ENCODE measurements at regions not wholly inside any gene's neighbourhood (a gene's known extent, or its start where the extent isn't known, plus 50 kb on each side); places are given as distances from the start of the nearest gene placed in this dataset.
"Not testable (repeated sequence)": the region's sequence is repeated elsewhere in the genome, so short reads cannot be mapped to it uniquely, and the experiment has no call there.

DNA sequence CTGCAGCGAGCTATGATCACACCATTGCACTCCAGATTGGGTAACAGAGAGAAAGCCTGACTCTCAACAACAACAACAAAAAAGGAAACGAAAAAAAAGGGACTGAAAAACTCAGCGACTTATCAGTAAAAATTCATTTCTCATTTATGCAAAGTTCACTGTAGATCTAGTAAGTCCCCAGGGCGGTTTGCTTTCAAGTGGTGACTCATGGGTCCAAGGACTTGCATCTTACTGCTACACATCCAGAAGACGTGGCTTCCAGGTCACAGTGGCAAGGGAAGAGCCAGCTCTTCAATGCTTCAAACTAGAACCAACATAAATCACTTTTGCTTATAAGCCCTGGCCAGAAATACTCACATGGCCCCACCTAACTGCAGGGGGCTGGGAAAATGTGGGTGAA, 178.3 kb upstream of the AUTS2 start:
- DNase-seq (ENCODE audit: low read depth in 2 of 2) = no peak

GRCh38 chr7:69422574-69422985, 175.7 kb upstream of the AUTS2 start:
- DNase-seq (ENCODE audit: low read depth in 2 of 2) = no peak

DNA sequence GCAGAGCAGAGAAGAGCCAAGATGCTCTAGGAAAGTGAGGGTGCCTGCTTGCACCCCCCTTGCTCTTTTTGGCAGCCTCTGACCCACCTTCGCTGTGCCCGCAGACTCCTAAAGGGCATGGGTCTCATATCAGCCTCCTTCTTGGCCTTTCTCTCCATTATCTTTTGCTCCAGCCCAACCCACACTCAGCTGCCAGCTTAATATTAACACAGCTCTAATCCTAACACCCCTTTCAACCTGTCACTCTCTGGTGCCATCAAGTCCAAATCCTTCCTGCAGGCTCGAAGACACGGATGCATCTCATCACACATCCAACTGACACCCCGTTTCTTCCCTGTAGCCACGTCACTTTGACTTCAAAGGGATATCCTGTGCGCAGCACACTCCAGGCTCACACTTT, 171.6 kb upstream of the AUTS2 start:
- DNase-seq (ENCODE audit: low read depth in 2 of 2) = no peak

GRCh38 chr7:69428089-69428488, 170.2 kb upstream of the AUTS2 start:
- no peak for DNase-seq (ENCODE audit: low read depth in 2 of 2)

- no peak for DNase-seq (ENCODE audit: low read depth in 2 of 2)
Measured at GRCh38 chr7:69429911-69430383, 168.3 kb upstream of the AUTS2 start.

GRCh38 chr7:69430384-69431021, 167.8 kb upstream of the AUTS2 start:
- DNase-seq (ENCODE audit: low read depth in 2 of 2) = no peak

DNA sequence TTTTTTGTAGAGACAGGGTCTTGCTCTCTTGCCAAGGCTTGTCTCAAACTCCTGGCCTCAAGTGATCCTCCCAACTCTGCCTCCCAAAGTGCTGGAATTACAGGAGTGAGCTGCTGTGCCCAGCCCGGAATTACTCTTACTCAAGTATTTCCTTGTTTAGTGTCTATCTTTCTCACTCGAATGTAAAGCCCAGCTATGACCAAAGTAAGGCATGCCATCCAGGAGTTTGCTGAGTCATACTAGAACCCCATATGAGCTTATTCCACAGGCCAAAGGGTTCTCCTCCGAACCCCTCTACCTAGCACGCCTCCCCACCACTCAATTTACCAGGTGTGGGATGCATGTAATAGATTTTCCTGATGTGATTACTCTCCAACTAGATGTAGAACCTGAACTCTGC, 166.6 kb upstream of the AUTS2 start:
- no peak for DNase-seq (ENCODE audit: low read depth in 2 of 2)

- DNase-seq (ENCODE audit: low read depth in 2 of 2) = not testable (repeated sequence)
Measured at GRCh38 chr7:69432276-69432675, 166.0 kb upstream of the AUTS2 start.

DNA sequence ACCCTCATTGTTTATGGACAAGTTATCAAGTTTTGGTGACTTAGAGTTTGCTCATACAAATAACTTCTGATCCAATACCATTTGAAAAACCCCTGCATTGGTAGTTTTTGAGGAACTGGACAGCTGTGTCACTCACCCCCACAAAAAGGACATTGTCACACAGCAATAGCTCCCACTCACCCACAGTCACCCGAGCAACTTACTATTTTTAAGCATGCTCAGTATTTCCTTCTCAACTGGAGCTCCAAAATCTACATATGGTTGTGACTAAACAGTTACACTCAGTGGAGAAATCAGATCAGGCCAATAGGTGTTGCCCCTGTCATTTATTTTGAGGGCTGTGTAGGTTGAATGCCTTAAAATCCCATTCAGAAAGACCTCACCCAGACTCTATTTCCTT, 165.2 kb upstream of the AUTS2 start:
- no peak for DNase-seq (ENCODE audit: low read depth in 2 of 2)

DNA sequence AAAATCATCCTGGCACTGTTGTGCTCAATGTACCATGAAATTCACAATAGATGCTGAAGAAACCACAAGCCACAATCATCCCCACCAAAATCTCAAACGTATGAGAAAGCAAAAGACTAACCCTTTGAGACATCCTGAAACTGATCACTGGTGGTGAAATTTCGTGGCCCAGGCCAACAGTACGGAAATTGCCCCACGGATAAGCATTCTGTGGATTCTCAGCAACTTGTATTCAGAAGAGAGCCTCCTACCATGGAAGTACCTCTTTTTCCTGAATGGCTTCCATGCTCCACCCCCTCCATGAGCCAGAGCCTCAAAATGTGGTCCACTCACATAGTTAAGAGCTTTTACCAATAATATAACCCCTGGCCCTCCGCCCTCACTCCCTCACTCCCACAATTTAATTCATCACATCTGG, 163.9 kb upstream of the AUTS2 start:
- no peak for DNase-seq (ENCODE audit: low read depth in 2 of 2)

DNA sequence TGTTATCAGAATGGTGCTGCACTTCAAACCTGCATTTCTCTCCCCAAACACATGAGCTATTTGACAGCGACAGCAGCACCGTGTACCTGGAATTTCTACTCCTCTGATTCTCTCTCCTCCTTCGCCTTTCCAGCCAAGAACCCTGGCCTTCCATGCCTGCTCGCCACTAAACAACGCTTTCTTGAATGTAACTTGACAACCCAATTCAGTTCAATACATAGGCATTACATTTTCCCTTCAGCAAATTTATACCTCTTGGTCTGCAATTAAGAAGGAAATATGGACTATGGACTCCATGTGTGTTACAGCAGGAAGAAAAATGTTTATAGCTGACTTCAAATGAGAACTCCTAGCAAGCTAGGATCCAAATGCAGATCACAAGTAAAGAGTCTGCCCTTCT, 162.6 kb upstream of the AUTS2 start:
- no peak for DNase-seq (ENCODE audit: low read depth in 2 of 2)

DNA sequence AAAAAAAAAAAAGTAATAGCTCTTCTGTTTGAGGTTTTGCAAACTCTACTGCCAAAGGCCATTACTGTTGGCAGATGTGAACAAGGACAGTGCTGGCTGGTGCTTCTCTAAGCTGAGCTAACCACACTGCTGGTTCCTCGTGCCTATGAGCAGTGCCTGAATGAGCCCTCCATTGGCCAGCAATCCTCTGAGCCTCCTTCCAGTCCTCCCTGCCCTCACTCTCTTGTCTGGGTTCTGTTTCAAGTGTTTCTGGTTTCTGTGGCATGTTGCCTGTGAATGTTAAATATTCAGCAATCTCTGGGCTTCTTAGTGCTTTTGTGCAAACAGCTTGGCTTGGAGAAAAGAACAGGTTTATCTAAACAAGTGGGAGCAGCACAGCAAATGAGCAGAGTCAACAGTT, 161.3 kb upstream of the AUTS2 start:
- no peak for DNase-seq (ENCODE audit: low read depth in 2 of 2)

GRCh38 chr7:69438584-69439412, 159.5 kb upstream of the AUTS2 start:
- no peak for DNase-seq (ENCODE audit: low read depth in 2 of 2)

GRCh38 chr7:69439636-69440325, 158.5 kb upstream of the AUTS2 start:
- DNase-seq (ENCODE audit: low read depth in 2 of 2) = no peak

DNA sequence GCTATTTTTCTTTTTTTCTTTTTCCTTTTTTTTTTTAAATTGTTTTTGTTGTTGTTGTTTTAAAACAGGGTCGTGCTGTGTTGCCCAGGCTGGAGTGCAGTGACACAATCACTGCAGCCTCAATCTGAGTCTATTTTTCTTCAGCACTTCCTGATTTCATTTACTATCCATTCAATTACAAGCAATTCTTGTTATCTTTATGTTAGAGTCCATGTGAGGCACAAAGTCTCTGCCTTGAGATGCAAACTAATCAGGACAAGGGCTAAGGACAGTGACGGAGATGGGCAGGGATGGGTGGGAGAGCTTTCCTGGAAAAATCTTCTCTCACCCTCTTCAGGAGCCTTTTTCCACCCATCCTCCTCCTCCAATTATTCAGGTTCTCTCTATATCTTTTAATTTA, 157.3 kb upstream of the AUTS2 start:
- DNase-seq (ENCODE audit: low read depth in 2 of 2) = no peak

DNA sequence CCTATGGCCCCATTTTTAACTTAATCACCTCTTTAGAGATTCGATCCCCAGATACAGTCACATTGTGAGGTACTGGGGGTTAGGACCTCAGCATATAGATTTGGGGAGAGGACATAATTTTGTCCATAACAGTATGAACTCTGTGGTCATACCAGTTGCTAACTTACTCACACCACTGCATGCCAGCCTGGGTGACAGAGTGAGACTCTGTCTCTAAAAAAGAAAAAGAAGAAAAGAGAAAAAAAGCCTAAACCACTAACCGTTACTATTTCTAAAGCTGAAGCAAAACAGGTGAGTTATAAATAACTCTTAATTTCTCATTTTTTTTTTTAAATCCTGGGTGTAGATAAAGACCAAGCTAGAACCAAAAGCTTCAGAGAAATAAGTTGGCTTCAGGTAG, 155.1 kb upstream of the AUTS2 start:
- no peak for DNase-seq (ENCODE audit: low read depth in 2 of 2)

DNA sequence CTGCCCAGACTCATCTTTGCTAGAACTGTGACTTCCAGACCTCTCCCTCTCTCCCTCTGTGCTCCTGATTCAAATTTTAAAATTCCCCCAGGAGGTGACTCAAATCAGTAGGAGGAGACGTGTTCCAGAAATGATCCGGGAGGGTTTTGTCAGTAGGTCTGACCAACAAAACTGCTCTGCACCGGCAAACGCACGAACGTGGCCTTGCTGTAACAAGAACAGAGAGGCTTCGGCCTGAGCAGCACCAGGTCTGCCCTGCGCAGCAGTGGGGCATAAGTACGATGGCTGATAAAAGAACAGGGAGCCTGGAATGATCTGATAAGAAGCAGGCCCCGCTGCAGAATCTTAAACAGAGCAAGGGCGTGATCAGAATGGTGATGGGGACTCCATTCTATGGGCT, 152.7 kb upstream of the AUTS2 start:
- DNase-seq (ENCODE audit: low read depth in 2 of 2) = no peak

DNA sequence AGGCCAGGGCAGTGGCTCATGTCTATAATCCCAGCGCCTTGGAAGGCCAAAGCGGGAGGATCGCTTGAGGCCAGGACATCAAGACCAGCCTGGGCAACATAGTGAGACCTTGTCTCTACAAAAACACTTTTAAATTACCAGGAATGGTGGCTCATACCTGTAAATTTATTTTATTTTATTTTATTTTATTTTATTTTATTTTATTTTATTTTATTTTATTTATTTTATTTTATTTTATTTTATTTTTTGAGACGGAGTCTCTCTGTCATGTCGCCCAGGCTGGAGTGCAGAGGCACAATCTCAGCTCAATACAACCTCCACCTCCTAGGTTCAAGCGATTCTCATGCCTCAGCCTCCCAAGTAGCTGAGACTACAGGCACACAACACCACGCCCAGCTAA, 152.1 kb upstream of the AUTS2 start:
- not testable (repeated sequence) for DNase-seq (ENCODE audit: low read depth in 2 of 2)

- no peak for DNase-seq (ENCODE audit: low read depth in 2 of 2)
Measured at GRCh38 chr7:69448071-69448470, 150.2 kb upstream of the AUTS2 start.

DNA sequence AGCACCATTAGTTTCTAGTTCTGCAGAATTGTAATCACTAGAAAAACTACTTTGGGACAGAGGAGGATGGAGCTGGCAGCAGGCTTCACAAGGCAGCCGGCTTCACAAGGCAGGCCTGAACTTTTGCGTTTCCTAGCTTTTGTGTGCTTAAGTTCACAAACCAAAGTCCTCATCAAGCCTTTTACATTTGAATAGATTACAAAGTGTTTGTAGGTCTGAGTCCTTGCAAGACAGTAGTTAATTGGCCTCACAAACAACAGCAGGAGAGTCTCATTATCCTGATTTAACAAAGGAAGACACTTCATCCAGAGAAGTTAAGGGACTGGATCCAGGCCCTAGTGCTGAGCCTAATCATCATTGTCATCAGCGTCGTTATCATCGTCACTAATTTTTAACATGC, 147.8 kb upstream of the AUTS2 start:
- DNase-seq (ENCODE audit: low read depth in 2 of 2) = no peak

DNA sequence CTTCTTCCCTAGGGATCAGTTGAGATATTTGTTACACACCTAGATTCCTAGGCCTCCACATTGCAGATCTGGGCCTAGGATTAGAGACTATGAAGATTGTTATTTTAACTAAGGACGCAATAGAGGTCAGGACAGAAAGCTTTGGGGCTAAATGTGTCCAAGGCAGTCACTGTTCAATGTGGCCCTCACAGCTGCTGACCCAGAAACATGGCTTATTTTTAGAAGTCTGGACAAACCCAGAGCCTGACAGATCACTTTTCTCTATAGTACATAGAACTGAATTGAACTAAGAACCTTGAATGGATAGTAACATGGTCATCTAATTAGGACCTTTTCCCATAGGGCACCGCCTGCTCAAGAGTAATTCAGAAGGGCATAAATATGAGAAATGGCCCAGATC, 146.6 kb upstream of the AUTS2 start:
- DNase-seq (ENCODE audit: low read depth in 2 of 2) = no peak

DNA sequence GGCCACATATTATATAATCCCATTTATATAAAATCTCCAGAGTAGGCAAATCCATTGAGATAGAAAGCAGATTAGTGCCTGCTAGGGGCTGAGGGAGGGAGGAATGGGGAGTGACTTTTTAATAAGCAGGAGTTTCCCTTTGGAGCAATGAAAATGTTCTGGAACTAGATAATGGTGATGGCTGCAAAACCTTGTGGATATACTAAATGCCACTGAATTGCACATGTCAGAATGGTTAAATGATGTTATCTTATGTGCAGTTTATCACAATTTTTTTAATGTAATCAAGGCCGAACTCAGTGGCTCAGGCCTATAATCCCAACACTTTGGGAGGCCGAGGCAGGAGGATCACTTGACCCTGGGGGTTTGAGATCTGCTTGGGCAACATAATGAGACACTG, 145.5 kb upstream of the AUTS2 start:
- DNase-seq (ENCODE audit: low read depth in 2 of 2) = no peak
